HG03442 (cell line): ENCODE measurements at regions not wholly inside any gene's neighbourhood (a gene's known extent, or its start where the extent isn't known, plus 50 kb on each side); places are given as distances from the start of the nearest gene placed in this dataset.

Experiments used
- ATAC-seq: cut with Tn5 transposase; IDR thresholded peaks from one replicate; pipeline ENCODE4 v1.9.1; 2021; ENCODE audit warnings: mild to moderate bottlenecking, moderate library complexity; ENCODE audit not compliant: unreplicated experiment

GRCh38 chr1:9419369-9420041, 119.8 kb upstream of the SLC25A33 start:
- ATAC-seq: no peak

- ATAC-seq: no peak
Measured at GRCh38 chr1:9420835-9421532, 118.3 kb upstream of the SLC25A33 start.

GRCh38 chr1:9421533-9421873, 117.8 kb upstream of the SLC25A33 start:
- ATAC-seq: no peak

GRCh38 chr1:9422321-9422720, 116.9 kb upstream of the SLC25A33 start:
- no peak for ATAC-seq

- no peak for ATAC-seq
Measured at GRCh38 chr1:9422911-9423505, 116.3 kb upstream of the SLC25A33 start.

GRCh38 chr1:9424261-9424660, 115.0 kb upstream of the SLC25A33 start:
- ATAC-seq: no peak

GRCh38 chr1:9425859-9426258, 113.4 kb upstream of the SLC25A33 start:
- ATAC-seq: peak; percentile 6

- ATAC-seq: peak; percentile 44
Measured at GRCh38 chr1:9426291-9426711, 113.0 kb upstream of the SLC25A33 start.

GRCh38 chr1:9427388-9427787, 111.9 kb upstream of the SLC25A33 start:
- no peak for ATAC-seq

GRCh38 chr1:9428601-9429341, 110.5 kb upstream of the SLC25A33 start:
- ATAC-seq: peak; percentile 75

GRCh38 chr1:9429342-9429711, 109.9 kb upstream of the SLC25A33 start:
- no peak for ATAC-seq

- ATAC-seq: no peak
Measured at GRCh38 chr1:9434247-9435152, 104.8 kb upstream of the SLC25A33 start.

GRCh38 chr1:9435153-9435636, 104.1 kb upstream of the SLC25A33 start:
- ATAC-seq: no peak

GRCh38 chr1:9435854-9436640, 103.2 kb upstream of the SLC25A33 start:
- no peak for ATAC-seq

GRCh38 chr1:9437961-9438430, 101.3 kb upstream of the SLC25A33 start:
- no peak for ATAC-seq

- ATAC-seq: no peak
Measured at GRCh38 chr1:9438431-9439073, 100.7 kb upstream of the SLC25A33 start.

- ATAC-seq: no peak
Measured at GRCh38 chr1:9439074-9439761, 100.0 kb upstream of the SLC25A33 start.

- ATAC-seq: no peak
Measured at GRCh38 chr1:9440261-9440660, 99.0 kb upstream of the SLC25A33 start.
